H54 (cell line): ENCODE measurements at regions not wholly inside any gene's neighbourhood (a gene's known extent, or its start where the extent isn't known, plus 50 kb on each side); places are given as distances from the start of the nearest gene placed in this dataset.

Experiments
- DNase-seq: peaks from one replicate; pipeline ENCODE4 v3.0.0; 2011; ENCODE audit warnings: low spot score, mixed read lengths; ENCODE audit not compliant: insufficient read length
- FAIRE-seq: peaks from 3 replicates; lab custom pipeline; 2011; peaks lifted over from hg19 to GRCh38; lab: Jason Lieb, UNC
- POLR2A ChIP-seq: IDR thresholded peaks from 2 replicates; pipeline ENCODE4 v1.6.1; 2011; ENCODE audit warnings: low read depth, mild to moderate bottlenecking, low read length

GRCh38 chr3:29141197-29141917 is 139.5 kb upstream of the RBMS3 start:
- no peak for TF ChIP-seq POLR2A
- FAIRE-seq (peak; percentile 43), DNase-seq (no peak)

- TF ChIP-seq POLR2A = no peak
These were observed 139.0 kb upstream of the RBMS3 start for GRCh38 chr3:29141918-29142275.

GRCh38 chr3:29143151-29143550 is 137.7 kb upstream of the RBMS3 start:
- no peak for TF ChIP-seq POLR2A
- no peak for DNase-seq
- FAIRE-seq = no peak

More at GRCh38 chr3:29141918-29142275, 139.0 kb upstream of the RBMS3 start:
- FAIRE-seq (no peak), DNase-seq (no peak)

- FAIRE-seq (no peak), DNase-seq (no peak)
- no peak for TF ChIP-seq POLR2A
These were observed 136.5 kb upstream of the RBMS3 start for GRCh38 chr3:29144361-29144760.

- no peak for FAIRE-seq
- no peak for TF ChIP-seq POLR2A
- no peak for DNase-seq
These were observed 136.1 kb upstream of the RBMS3 start for GRCh38 chr3:29144807-29145206.

GRCh38 chr3:29145360-29145759 is 135.5 kb upstream of the RBMS3 start:
- DNase-seq (no peak), FAIRE-seq (peak; percentile 50)
- TF ChIP-seq POLR2A = no peak

GRCh38 chr3:29152379-29152778 is 128.5 kb upstream of the RBMS3 start:
- DNase-seq (no peak), FAIRE-seq (no peak)

GRCh38 chr3:29153811-29154210 is 127.1 kb upstream of the RBMS3 start:
- FAIRE-seq = no peak
- no peak for DNase-seq
- TF ChIP-seq POLR2A = no peak

More at GRCh38 chr3:29152379-29152778, 128.5 kb upstream of the RBMS3 start:
- TF ChIP-seq POLR2A = no peak

GRCh38 chr3:29156086-29156715 is 124.7 kb upstream of the RBMS3 start:
- no peak for DNase-seq
- no peak for TF ChIP-seq POLR2A
- no peak for FAIRE-seq

GRCh38 chr3:29164825-29165224 is 116.0 kb upstream of the RBMS3 start:
- FAIRE-seq = no peak
- DNase-seq = no peak
- TF ChIP-seq POLR2A = no peak

GRCh38 chr3:29167180-29167579 is 113.7 kb upstream of the RBMS3 start:
- no peak for DNase-seq
- FAIRE-seq = no peak

GRCh38 chr3:29168081-29168480 is 112.8 kb upstream of the RBMS3 start:
- FAIRE-seq = no peak
- no peak for DNase-seq
- no peak for TF ChIP-seq POLR2A

More at GRCh38 chr3:29167180-29167579, 113.7 kb upstream of the RBMS3 start:
- no peak for TF ChIP-seq POLR2A

GRCh38 chr3:29168696-29169095 is 112.2 kb upstream of the RBMS3 start:
- no peak for DNase-seq
- TF ChIP-seq POLR2A = no peak
- FAIRE-seq = no peak

- FAIRE-seq = no peak
- TF ChIP-seq POLR2A = no peak
- DNase-seq = no peak
These were observed 111.4 kb upstream of the RBMS3 start for GRCh38 chr3:29169451-29169850.
